HT1080 (cell line): ENCODE measurements at regions not wholly inside any gene's neighbourhood (a gene's known extent, or its start where the extent isn't known, plus 50 kb on each side); places are given as distances from the start of the nearest gene placed in this dataset.
A peak's percentile ranks its signal among the peaks of the same experiment; 100 is the strongest.
"Not testable (repeated sequence)": the region's sequence is repeated elsewhere in the genome, so short reads cannot be mapped to it uniquely, and the experiment has no call there.

Experiments
- DNase-seq: peaks from one replicate; pipeline ENCODE4 v3.0.0-alpha.2; 2015; ENCODE audit warnings: low read depth

DNA sequence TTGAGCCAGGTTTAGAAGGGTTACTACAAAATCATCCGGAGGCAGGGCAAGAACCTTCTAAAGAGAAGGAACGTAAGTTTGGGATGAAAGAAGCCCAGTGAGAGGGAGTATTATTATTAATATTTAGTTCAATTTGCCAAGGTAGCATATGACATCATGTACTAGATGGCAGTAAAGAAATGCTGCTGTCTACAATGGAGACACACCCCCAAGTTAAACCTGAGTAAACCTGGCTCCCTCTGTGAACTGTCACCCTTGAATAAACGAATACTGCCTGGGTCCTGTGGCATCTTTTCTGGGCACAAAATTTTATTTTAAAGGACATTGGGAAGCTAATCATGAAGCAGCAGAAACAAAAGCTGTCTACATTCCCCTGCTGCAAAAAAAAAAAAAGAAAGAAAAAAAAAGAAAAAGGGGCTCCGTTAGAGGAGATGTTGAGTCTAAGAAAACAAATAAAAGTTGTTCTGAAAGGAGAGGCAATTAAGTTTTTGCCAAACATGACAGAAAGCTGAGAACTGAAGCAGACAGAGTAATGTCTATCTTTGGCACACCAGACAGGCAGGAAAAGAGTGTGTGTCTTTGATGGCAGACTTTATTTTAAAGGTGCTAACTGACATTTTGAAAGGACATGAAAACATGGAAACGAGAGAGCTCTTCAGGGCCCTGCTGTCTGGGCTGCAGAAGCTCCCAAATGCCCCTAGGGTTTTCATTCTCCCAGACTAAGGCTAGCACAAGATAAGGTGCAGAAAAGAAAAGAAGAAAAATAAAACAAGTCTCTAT lies 557.7 kb upstream of the CHAC2 start:
- DNase-seq: no peak

DNA sequence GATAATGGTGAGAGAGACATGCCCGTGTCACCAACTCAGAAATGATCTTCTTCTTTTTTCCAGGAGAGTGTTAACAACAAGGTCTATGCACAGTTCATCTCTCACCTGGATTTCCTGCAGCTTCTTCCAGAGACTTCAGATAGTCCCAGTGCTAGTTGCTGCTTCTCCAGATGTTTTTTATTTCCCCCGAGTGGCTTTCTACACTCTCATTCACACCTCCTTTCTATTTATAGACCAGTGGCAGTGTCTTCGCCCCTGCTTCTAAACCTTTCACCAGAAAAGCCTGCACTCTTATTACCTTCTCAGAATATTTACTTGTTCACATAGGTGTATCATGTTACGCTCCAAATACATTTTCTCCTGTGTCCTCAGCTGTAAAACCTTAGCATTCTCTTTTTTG lies 558.8 kb upstream of the CHAC2 start:
- DNase-seq: no peak

DNA sequence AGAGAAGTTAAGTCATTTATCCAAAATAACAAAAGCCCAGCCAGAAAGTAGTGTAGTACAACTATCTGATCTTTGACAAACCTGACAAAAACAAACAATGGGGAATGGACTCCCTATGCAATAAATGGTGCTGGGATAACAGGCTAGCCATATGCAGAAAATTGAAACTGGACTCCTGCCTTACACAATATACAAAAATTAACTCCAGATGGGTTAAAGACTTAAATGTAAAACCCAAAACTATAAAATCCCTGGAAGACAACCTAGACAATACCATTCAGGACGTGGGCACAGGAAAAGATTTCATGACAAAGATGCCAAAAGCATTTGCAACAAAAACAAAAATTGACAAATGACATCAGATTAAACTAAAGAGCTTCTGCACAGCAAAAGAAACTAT lies 561.4 kb upstream of the CHAC2 start:
- not testable (repeated sequence) for DNase-seq

DNA sequence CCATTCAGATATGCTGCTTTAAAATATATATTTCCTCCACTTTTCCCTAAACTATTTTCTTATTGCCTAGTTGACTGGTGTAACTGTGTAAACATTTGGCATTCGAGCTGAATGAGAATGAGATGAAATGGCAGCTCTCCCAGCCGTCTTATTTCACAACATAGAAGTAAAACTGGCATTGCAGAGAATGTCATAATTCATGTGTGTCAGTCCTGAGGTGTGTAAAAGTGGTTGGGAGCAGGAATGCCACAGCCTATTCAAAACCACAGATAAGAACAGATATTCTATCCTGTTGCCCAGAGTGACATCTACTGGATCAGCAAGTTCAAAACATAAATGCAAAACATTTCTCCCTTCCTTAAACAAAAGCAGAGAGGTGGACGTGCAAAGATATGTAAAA lies 565.5 kb upstream of the CHAC2 start:
- peak; percentile 82 for DNase-seq

DNA sequence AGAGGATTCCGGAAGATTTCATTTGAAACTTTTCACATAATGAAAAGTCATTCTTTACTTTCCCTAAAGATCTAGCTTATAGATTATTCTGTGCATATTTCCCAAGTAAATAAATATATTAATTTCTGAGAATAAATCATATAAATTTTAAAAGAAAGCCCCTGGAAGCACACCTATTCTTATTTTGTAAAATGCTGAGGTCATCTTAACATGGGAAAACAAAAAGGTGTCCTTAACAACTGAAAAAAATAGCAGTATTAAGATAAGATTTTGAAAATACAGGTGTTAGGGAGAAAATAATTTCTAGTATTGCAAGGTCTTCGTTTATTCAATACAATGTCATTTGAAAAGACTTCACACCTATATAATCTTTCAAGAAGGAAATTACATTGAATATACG lies 567.5 kb upstream of the CHAC2 start:
- DNase-seq: no peak

DNA sequence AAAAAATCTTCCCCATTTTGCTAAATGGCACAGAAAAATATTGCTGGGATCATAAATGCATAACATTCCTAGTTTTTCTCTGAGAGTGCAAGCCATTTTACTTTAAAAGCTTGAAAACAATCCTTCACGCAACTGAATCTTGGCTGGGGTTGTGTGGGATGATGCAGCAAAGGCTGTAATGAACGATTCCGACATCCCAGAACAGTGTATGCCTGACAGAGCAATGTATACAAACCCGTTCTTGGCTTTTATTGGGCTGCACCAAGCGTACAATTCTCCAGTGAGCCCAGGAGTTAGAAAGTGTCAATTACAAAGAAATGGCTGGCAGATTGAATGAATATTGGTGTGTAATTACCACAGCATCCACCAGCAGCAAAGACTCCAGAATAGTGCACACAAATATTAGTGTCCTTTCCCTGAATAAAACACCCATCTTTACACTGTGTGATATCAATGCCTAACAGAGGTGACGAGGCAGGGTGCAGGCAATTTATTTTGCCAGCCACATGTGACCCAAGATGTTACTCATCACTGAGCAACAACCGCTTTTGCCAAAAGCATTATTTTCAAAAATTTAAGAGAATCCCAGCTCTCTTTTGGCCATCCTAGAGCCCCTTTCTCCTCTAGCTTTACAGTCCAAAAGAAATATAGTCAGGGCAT lies 578.6 kb upstream of the CHAC2 start:
- DNase-seq: no peak

DNA sequence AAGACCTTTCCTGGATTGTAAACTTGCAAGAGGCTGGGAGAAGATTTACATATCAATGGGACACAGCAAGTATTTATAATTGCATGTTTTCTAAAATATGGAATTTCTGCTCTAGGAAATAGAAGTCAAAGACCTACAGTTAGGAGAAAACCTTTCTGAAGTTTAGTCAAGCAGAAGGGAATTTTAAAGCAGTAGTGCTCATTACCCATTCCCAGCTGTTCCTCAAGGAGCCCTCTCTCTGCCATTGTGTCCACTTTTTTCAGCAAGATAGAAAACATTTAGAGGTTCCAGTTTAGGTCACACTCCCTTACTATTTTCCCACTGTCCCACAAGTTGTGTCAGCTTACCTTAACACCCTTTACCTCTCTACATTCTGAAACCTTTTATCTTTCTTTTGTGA lies 584.0 kb upstream of the CHAC2 start:
- DNase-seq: no peak

DNA sequence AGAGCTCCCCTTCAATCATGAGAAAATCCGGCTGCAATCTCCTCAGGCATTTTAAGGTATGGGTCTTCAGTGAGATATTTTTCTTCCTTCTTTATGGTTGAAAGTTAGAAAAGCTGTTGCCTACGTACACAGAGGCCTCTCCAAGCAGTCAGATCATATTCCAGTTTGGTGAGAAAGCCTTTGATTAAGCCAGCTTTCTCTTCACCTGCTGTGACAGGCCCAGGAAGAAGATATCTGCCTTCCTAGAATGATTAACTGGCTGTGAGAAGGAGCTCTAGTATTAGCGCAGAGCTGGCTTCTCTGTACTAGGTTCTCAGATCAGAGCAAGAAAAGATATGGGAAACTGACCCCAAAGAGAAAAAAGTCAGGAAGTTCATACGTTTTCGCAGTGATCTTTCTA lies 585.0 kb upstream of the CHAC2 start:
- no peak for DNase-seq

DNA sequence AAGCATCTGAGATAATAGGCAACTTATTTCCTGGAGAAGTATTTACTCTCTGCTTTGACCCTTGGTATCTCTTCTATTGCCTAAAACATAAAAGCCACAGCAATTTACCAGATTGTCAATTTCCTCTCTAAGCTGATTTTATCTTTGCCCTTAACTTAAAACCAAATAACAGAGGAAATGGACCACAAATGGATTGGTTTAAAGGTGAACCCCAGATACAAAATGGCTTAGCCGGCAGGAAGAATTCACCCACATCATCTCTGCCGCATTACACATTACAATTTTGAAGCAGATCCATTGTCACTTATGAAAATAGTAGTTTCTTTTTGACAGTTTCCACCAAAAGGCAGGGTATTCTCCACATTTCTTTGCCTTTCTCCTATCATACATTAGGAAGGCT lies 585.8 kb upstream of the CHAC2 start:
- no peak for DNase-seq

DNA sequence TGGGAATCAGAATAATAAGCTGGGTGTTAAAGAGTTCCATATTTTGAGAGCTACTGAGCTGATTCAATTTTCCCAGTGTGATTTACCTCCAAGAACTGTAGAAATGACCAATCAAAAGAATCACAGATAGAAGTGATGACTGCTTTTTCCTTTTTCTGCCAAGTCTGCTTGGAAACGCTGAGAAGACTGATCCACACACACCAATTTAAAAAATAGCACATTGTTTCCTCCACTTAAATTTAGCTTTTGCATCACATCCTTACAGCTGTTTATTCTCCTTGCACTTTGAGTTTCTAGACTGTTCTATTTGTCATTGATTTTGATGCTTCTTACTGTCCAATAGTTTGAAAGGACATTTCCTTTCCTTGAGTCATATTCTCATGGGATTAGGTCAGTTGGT lies 590.3 kb upstream of the CHAC2 start:
- DNase-seq: no peak

DNA sequence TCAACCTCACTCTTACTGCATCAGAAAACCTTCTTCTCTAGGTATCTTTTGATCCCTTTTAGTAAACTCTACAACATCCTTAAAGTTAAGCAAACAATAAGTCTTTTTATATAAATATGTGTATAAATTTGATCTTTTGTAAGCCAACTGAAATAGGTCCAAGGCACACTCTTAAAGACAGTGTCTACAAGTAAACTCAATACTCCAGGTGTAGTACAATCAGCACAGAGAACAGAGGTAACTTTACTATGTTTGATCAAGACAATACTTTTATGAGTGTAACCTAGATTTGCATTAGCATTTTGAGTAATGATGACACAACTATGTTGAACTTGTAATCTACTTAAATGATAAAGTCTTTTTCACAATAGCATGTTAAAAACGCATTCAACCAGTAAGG lies 593.1 kb upstream of the CHAC2 start:
- no peak for DNase-seq

DNA sequence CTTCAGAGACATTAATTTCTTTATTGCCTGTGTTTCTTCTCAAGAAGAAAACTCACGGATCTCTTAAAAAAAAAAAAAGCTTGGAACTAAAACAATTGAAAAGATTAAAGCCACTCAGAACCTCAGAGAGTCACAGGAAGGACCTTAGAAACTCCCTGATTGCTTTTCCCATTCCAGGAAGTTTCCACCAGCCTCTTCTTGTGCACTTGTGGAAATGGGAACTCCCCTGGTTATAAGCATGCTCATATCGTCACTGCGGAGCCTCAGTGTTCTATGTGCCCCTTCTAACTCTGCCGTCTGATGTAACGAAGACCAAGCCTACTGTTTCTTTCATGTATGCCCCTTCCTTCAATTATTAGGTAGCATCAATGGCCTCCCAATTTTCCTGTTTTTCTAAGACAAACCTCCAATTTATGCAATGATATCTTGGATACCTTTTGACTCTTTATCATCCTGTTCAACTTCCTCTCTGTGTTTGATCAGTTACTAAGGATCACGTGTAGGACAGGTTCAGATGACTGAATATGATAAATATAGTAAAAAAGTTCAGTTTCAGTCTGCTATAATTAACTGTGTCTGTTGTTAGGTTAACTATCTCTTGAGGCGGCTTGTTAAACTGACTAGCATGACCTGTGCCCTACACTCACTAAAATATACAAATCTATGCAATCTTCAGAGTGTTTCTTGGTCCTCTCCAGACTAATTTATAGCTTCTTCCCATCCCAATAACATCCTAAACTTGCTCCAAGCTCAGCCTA lies 593.7 kb upstream of the CHAC2 start:
- no peak for DNase-seq

DNA sequence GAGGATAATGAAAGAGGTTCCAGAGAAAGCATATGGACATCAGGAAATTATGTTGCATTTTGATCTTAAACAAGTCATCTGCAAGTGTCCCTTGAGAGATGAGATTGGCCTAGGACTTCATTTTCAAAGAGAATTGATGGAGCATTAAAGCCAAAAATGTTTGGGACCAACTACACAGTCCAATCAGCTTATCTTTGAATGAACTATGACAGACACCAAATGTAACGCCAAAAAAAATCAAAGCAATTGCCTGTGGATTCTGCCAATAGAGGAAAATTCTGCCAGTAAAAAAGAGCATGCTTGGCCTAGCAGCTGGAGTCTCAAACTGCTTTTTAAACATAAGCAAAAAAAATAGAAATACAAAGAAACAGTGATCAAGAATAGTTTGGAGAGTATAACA lies 594.5 kb upstream of the CHAC2 start:
- no peak for DNase-seq

DNA sequence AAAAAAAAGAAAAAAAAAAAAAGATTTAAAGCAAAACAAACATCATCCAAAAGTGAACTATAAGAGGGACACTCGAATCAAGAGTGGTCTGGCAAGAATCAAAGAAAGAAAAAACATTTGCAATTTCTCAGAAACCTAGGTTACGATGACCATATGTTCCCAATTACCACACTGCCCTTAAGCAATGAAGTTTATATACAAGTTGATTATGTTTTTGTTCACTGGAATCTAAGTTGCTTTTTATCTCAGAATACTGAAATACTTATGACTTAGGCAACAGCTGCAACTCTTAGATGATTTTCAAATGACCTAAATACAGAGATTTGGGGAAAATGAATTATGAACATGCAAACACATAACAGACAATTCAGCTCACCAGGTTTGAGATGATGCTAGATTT lies 597.1 kb upstream of the CHAC2 start:
- no peak for DNase-seq

DNA sequence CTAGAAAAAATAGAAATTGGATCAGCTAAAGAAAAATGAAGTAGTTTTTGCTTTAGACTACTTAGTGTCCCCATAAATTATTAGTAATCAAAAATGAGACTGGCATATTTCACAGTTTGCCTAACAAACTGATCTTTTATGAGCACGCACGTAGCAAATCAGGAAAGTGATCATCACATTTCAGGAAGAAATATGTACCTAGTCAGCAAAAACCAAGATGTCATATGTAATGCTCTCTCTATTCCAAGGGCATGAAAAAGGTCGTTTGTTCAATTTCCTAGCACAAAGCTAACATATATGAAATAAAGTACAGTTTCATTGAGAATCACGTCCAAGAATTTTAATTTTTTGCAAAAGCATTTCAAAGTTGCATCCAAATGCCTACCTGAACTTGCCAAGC lies 600.4 kb upstream of the CHAC2 start:
- DNase-seq: no peak

DNA sequence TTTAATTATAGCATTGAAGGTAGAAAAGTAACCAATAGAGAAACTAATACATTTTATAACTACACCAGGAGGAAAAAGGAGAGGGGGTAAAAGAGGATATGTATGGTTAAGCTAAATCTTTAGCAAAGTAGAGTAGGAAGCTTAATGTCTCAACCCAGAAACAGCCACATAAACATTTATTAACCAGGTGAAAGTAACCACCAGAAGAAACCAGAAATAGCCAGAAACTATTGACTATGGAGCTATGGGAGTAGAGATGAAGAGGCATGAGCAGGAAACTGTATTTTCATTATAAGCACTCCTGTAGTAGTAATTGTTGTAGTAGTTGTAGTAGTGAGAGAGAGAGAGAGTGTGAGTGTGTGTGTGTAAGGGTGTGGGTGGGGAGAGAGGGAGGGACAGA lies 617.5 kb upstream of the CHAC2 start:
- no peak for DNase-seq

DNA sequence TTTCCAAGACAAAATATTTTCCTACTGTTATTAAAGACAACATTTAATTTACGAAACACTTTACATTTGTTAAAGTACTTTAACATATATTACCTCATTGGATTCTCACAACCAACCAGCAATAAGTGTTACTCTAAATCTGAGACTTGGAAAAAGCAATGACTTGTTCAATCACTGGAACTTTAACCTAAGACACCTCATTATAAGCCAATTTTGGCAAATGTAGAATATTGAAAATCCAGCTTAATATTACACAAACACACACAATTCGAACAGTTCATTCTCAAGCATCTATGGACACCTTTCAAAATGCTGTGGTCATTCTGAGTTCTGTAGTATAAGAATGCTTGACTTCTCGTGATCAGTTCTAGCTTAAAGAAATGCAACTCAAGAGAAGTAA lies 619.4 kb upstream of the CHAC2 start:
- DNase-seq: no peak

DNA sequence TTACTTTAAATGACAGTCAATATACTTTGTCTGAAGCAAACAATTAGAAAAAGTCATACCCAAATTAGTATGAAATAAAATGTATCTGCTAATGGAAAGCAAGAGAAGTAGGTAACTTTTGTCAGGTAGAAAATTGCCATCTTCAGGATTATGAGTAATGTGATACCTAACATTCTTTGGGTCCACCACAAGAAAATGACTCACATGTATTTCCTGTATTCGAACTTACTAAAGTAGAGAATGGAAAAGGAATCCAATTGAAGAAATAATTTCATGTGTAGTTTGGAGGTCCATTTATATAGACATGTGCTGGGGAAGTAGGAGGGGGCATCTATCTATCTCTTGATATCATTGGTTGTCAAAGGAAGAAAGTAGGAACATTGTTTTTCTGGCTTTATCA lies 636.2 kb upstream of the CHAC2 start:
- peak; percentile 87 for DNase-seq

DNA sequence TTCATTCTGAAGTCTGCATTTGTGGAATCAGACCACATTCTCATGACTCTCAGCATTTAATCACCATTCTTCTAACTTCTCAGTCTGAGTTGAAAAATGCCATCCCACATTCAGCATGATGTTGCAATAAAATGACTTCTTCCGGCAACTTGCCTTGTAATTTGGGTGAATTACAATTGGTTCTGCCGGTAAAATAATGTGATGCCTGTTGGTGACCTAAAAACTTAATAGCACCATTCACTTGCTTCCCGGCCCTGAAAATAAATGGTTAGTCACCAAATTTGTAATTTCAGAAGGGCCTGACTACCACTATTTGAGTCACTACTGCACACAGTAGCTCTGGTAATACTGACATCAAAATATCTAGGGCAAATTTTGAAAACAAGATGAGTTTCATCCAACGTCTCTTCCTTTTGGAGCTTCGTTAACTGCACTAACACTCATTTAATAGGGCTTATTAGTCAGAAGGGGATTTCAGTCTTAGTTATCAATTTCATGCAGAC lies 637.1 kb upstream of the CHAC2 start:
- DNase-seq: peak; percentile 83

DNA sequence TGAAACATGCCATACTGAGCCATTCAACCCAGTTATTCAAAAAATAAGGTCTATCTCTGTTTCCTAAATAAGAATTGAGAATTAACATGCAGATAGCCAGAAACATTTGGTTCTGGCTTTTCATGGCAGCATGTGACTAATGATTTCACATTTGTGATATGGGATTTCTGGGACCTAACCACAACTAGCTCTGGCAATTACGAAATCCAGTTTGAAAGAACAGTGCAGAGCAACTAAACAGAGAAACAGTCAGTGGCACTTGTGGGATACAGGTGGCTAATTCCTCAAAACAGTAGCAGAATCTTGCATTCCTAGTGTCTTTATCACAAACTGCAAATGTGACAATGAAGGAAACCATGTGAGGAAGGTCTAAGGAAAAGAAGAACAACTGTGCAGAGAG lies 637.8 kb upstream of the CHAC2 start:
- DNase-seq: peak; percentile 88

DNA sequence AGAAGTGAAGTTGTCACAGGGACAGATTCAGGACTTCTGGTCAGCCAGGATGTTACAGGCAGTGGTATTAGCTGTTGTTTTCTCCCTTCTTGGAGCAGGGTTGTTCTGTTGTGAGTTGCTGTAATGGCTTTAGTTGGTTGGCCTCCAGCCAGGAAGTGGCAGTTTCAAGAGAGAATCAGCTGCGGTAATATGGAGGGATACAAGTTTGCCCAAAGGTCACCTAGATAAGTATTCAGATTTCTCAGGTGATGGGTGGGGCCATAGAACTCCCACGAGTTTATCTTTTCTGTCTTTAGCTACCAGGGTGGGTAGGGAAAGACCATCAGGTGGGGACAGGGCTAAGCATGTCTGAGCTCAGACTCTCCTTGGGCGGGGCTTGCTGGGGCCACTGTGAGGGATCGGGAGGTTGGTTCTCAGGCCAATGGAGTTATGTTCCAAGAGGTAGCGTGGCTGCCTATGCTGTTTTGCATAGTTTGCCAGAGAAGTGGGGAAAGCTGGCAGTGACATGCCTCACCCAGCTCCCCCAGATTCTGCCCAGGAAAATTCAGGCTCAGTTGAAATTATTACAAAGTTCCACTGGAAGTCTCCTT lies 640.4 kb upstream of the CHAC2 start:
- no peak for DNase-seq

DNA sequence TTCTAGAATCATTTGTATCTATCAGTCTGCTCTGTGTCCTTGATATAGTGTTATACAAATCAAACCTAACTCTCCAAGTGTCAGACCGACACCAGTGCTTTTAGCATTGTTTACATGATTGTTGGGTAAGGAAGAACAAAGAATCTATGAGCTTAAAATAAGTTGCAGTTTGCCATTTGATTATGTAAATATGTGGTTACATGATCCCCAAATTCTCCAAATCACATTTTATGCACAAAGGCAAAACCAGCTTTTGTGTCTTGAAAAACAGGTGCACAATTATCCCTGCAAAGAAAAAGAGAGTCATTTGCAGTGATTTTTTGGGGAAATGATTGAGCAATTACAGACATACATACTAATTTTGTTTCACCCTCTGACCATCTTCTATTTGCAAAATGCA lies 652.6 kb upstream of the CHAC2 start:
- DNase-seq: no peak
